ENCODE measurements at regions not wholly inside any gene's neighbourhood (a gene's known extent, or its start where the extent isn't known, plus 50 kb on each side); places are given as distances from the start of the nearest gene placed in this dataset.
"Not testable (repeated sequence)": the region's sequence is repeated elsewhere in the genome, so short reads cannot be mapped to it uniquely, and the experiment has no call there.

- no peak overlapping the region for H3K4me3 ChIP-seq (ENCODE audit: low read depth, low read length)
- no peaks in the 10 kb centered on the region for H3K36me3 ChIP-seq (ENCODE audit: insufficient read depth, low read length)
- no peak overlapping the region for H3K27ac ChIP-seq (ENCODE audit: low read depth, low read length)
- H2AFZ ChIP-seq (ENCODE audit: low read length, unreplicated experiment): no peak overlapping the region
- no peaks in the 10 kb centered on the region for H3K79me2 ChIP-seq (ENCODE audit: control insufficient read depth, insufficient read depth, low read length, unreplicated experiment)
- H3K4me1 ChIP-seq (ENCODE audit: control insufficient read depth, insufficient read depth, low read length, unreplicated experiment): peaks cover 6% of the 10 kb centered on the region
- peaks cover 17% of the 10 kb centered on the region for H3K27me3 ChIP-seq (ENCODE audit: insufficient read depth, low read length)
These were observed 442.7 kb downstream of the MIAT start for GRCh38 chr22:27099946-27100722.

GRCh38 chr22:27100789-27101188 is 443.4 kb downstream of the MIAT start:
- Histone ChIP-seq H3K4me1 (ENCODE audit: control insufficient read depth, insufficient read depth, low read length, unreplicated experiment) (peaks cover 11% of the 10 kb centered on the region), H3K4me3 (ENCODE audit: low read depth, low read length) (no peak overlapping the region), H3K27me3 (ENCODE audit: insufficient read depth, low read length) (peaks cover 13% of the 10 kb centered on the region), H2AFZ (ENCODE audit: low read length, unreplicated experiment) (no peak overlapping the region), H3K27ac (ENCODE audit: low read depth, low read length) (no peak overlapping the region), H3K79me2 (ENCODE audit: control insufficient read depth, insufficient read depth, low read length, unreplicated experiment) (no peaks in the 10 kb centered on the region), H3K36me3 (ENCODE audit: insufficient read depth, low read length) (no peaks in the 10 kb centered on the region)

GRCh38 chr22:27101288-27101687 is 443.9 kb downstream of the MIAT start:
- H3K79me2 ChIP-seq (ENCODE audit: control insufficient read depth, insufficient read depth, low read length, unreplicated experiment): no peaks in the 10 kb centered on the region
- H3K36me3 ChIP-seq (ENCODE audit: insufficient read depth, low read length): no peaks in the 10 kb centered on the region
- H3K4me1 ChIP-seq (ENCODE audit: control insufficient read depth, insufficient read depth, low read length, unreplicated experiment): peaks cover 16% of the 10 kb centered on the region
- H3K27me3 ChIP-seq (ENCODE audit: insufficient read depth, low read length): peaks cover 12% of the 10 kb centered on the region
- H2AFZ ChIP-seq (ENCODE audit: low read length, unreplicated experiment): no peak overlapping the region
- H3K27ac ChIP-seq (ENCODE audit: low read depth, low read length): no peak overlapping the region
- H3K4me3 ChIP-seq (ENCODE audit: low read depth, low read length): no peak overlapping the region

GRCh38 chr22:27104449-27104848 is 447.1 kb downstream of the MIAT start:
- H3K27ac ChIP-seq (ENCODE audit: low read depth, low read length): no peak overlapping the region
- H3K4me3 ChIP-seq (ENCODE audit: low read depth, low read length): no peak overlapping the region
- peaks cover 12% of the 10 kb centered on the region for H3K27me3 ChIP-seq (ENCODE audit: insufficient read depth, low read length)
- H3K79me2 ChIP-seq (ENCODE audit: control insufficient read depth, insufficient read depth, low read length, unreplicated experiment): no peaks in the 10 kb centered on the region
- no peak overlapping the region for H2AFZ ChIP-seq (ENCODE audit: low read length, unreplicated experiment)
- H3K4me1 ChIP-seq (ENCODE audit: control insufficient read depth, insufficient read depth, low read length, unreplicated experiment): peaks cover 39% of the 10 kb centered on the region
- H3K36me3 ChIP-seq (ENCODE audit: insufficient read depth, low read length): no peaks in the 10 kb centered on the region

DNA sequence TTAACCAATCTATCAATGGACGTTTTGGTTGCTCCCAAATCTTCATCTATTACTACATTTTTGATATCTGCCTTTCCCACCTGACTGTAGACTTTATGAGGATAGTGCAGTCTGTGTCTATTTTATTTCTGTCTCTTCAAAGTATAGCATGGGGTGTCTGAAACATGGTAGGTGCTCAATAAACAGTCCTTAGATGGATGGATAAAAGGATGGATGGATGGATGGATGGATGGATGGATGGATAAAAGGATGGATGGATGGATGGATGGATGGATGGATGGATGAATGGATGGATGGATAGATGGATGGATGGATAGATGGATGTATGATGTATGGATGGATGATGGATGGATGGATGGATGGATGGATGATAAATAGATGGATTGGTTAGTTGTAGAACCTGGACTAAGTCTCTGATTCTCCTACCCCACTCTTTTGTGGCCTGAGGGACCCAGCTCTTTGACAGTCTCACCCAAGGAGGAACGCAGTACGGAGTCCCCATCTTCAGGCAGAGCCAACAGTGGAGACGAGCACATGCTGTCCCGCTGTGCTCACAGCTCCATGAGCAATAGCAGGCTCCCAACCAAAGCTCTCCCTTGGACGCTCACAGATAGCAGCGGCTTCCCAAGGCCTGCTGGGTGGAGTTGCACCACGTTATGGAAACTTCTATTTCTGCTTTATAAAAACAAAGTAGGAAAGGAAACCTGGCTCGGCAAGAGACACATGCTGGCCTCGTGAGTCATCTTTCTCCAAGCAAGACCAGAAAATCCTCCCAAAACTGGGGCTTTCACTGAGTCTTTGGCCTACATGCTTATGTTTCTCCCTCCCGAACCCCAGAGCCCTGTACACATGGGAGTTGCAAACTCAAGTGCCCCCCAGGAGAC is 448.0 kb downstream of the MIAT start:
- Histone ChIP-seq H3K27ac (ENCODE audit: low read depth, low read length) (peak overlapping the region; percentile 82), H2AFZ (ENCODE audit: low read length, unreplicated experiment) (no peak overlapping the region), H3K4me3 (ENCODE audit: low read depth, low read length) (no peak overlapping the region), H3K4me1 (ENCODE audit: control insufficient read depth, insufficient read depth, low read length, unreplicated experiment) (peaks cover 39% of the 10 kb centered on the region), H3K79me2 (ENCODE audit: control insufficient read depth, insufficient read depth, low read length, unreplicated experiment) (no peaks in the 10 kb centered on the region), H3K36me3 (ENCODE audit: insufficient read depth, low read length) (no peaks in the 10 kb centered on the region), H3K27me3 (ENCODE audit: insufficient read depth, low read length) (peaks cover 11% of the 10 kb centered on the region)

GRCh38 chr22:27106985-27107384 is 449.6 kb downstream of the MIAT start:
- Histone ChIP-seq H3K27me3 (ENCODE audit: insufficient read depth, low read length) (no peaks in the 10 kb centered on the region), H3K4me1 (ENCODE audit: control insufficient read depth, insufficient read depth, low read length, unreplicated experiment) (peaks cover 48% of the 10 kb centered on the region), H3K4me3 (ENCODE audit: low read depth, low read length) (no peak overlapping the region)

GRCh38 chr22:27107386-27107785 is 450.0 kb downstream of the MIAT start:
- no peak overlapping the region; the same call in 1 of the 2 replicates for H3K27ac ChIP-seq (ENCODE audit: low read depth, low read length)
- no peaks in the 10 kb centered on the region for H3K36me3 ChIP-seq (ENCODE audit: insufficient read depth, low read length)
- no peak overlapping the region for H2AFZ ChIP-seq (ENCODE audit: low read length, unreplicated experiment)
- peaks cover 51% of the 10 kb centered on the region for H3K4me1 ChIP-seq (ENCODE audit: control insufficient read depth, insufficient read depth, low read length, unreplicated experiment)
- H3K4me3 ChIP-seq (ENCODE audit: low read depth, low read length): no peak overlapping the region
- H3K27me3 ChIP-seq (ENCODE audit: insufficient read depth, low read length): no peaks in the 10 kb centered on the region
- H3K79me2 ChIP-seq (ENCODE audit: control insufficient read depth, insufficient read depth, low read length, unreplicated experiment): no peaks in the 10 kb centered on the region

More at GRCh38 chr22:27106985-27107384, 449.6 kb downstream of the MIAT start:
- H3K27ac ChIP-seq (ENCODE audit: low read depth, low read length): no peak overlapping the region
- H3K36me3 ChIP-seq (ENCODE audit: insufficient read depth, low read length): no peaks in the 10 kb centered on the region
- H3K79me2 ChIP-seq (ENCODE audit: control insufficient read depth, insufficient read depth, low read length, unreplicated experiment): no peaks in the 10 kb centered on the region
- H2AFZ ChIP-seq (ENCODE audit: low read length, unreplicated experiment): no peak overlapping the region

- Histone ChIP-seq H3K27ac (ENCODE audit: low read depth, low read length) (no peak overlapping the region; the same call in 1 of the 2 replicates), H3K27me3 (ENCODE audit: insufficient read depth, low read length) (no peaks in the 10 kb centered on the region), H3K36me3 (ENCODE audit: insufficient read depth, low read length) (no peaks in the 10 kb centered on the region), H3K4me1 (ENCODE audit: control insufficient read depth, insufficient read depth, low read length, unreplicated experiment) (peaks cover 55% of the 10 kb centered on the region), H3K79me2 (ENCODE audit: control insufficient read depth, insufficient read depth, low read length, unreplicated experiment) (no peaks in the 10 kb centered on the region), H3K4me3 (ENCODE audit: low read depth, low read length) (no peak overlapping the region), H2AFZ (ENCODE audit: low read length, unreplicated experiment) (no peak overlapping the region)
These were observed 450.4 kb downstream of the MIAT start for GRCh38 chr22:27107824-27108223.

DNA sequence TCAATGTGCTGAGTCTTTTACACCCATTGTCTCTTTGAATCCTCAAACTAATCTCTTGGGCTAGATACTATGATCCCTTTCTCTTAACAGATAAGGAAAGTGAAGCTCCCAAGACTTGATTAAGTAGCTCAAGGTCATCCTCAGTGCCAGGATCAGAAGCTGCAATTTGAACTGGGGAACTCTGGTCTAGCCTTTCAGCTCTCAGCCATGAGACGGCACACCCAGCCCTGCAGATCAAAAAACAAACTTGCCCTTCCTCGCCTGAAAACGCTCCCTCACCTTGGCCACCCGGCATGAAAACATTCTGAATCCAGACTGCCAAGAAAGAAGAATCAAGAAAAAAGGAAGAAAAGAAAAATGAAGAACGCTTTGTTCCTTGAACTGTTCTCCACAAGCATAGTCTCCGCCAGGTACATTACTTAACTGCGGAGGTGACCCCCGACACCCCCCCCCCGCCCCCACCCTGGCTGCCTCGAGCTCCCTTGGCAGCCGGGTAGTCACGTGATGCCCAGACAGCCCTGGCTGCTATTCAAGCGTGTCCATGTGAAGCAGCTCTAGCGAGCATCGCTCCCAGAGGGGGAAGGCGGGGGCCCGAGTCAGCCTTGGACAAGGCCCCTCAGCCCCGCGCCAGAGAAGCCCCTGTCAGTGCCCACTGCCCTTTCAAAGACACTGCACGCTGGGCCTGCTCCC is 451.2 kb downstream of the MIAT start:
- no peak overlapping the region for H3K4me3 ChIP-seq (ENCODE audit: low read depth, low read length)
- no peaks in the 10 kb centered on the region for H3K79me2 ChIP-seq (ENCODE audit: control insufficient read depth, insufficient read depth, low read length, unreplicated experiment)
- H2AFZ ChIP-seq (ENCODE audit: low read length, unreplicated experiment): no peak overlapping the region
- H3K27me3 ChIP-seq (ENCODE audit: insufficient read depth, low read length): no peaks in the 10 kb centered on the region
- H3K4me1 ChIP-seq (ENCODE audit: control insufficient read depth, insufficient read depth, low read length, unreplicated experiment): peaks cover 61% of the 10 kb centered on the region
- H3K27ac ChIP-seq (ENCODE audit: low read depth, low read length): no peak overlapping the region
- no peaks in the 10 kb centered on the region for H3K36me3 ChIP-seq (ENCODE audit: insufficient read depth, low read length)

DNA sequence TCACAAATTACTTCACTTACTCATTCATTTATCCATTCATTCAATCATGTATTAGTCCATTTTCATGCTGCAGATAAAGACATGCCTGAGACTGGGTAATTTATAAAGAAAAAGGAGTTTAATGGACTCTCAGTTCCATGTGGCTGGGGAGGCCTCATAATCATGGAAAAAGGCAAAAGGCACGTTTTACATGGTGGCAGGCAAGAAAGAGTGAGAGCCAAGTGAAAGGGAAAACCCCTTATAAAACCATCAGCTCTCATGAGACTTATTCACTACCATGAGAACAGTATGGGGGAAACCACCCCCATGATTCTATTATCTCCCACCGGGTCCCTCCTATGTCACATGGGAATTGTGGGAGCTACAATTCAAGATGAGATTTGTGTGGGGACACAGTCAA is 452.0 kb downstream of the MIAT start:
- not testable (repeated sequence) for H3K27me3 ChIP-seq (ENCODE audit: insufficient read depth, low read length); H3K4me3 ChIP-seq (ENCODE audit: low read depth, low read length); H3K36me3 ChIP-seq (ENCODE audit: insufficient read depth, low read length); H3K27ac ChIP-seq (ENCODE audit: low read depth, low read length); H2AFZ ChIP-seq (ENCODE audit: low read length, unreplicated experiment); H3K79me2 ChIP-seq (ENCODE audit: control insufficient read depth, insufficient read depth, low read length, unreplicated experiment)
- peaks cover 66% of the 10 kb centered on the region for H3K4me1 ChIP-seq (ENCODE audit: control insufficient read depth, insufficient read depth, low read length, unreplicated experiment)
